ENCODE measurements at regions not wholly inside any gene's neighbourhood (a gene's known extent, or its start where the extent isn't known, plus 50 kb on each side); places are given as distances from the start of the nearest gene placed in this dataset.

GRCh38 chr10:128422190-128422589 is 296.0 kb upstream of the MKI67 start:
- H3K4me3 Mint-ChIP-seq = no peak overlapping the region
- no peaks in the 10 kb centered on the region for H3K36me3 Mint-ChIP-seq (ENCODE audit: low read depth)
- peak overlapping the region; percentile 10 for H3K27ac Mint-ChIP-seq
- no peaks in the 10 kb centered on the region for H3K9me3 Mint-ChIP-seq
- H3K27me3 Mint-ChIP-seq (ENCODE audit: low read depth, poor library complexity) = peaks cover 23% of the 10 kb centered on the region
- no peak for DNase-seq
- TF ChIP-seq, protein P1, sequence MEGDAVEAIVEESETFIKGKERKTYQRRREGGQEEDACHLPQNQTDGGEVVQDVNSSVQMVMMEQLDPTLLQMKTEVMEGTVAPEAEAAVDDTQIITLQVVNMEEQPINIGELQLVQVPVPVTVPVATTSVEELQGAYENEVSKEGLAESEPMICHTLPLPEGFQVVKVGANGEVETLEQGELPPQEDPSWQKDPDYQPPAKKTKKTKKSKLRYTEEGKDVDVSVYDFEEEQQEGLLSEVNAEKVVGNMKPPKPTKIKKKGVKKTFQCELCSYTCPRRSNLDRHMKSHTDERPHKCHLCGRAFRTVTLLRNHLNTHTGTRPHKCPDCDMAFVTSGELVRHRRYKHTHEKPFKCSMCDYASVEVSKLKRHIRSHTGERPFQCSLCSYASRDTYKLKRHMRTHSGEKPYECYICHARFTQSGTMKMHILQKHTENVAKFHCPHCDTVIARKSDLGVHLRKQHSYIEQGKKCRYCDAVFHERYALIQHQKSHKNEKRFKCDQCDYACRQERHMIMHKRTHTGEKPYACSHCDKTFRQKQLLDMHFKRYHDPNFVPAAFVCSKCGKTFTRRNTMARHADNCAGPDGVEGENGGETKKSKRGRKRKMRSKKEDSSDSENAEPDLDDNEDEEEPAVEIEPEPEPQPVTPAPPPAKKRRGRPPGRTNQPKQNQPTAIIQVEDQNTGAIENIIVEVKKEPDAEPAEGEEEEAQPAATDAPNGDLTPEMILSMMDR (IDR thresholded peaks at IDR 0.05) = no peak
- H3K4me1 Mint-ChIP-seq = peaks cover 10% of the 10 kb centered on the region

DNA sequence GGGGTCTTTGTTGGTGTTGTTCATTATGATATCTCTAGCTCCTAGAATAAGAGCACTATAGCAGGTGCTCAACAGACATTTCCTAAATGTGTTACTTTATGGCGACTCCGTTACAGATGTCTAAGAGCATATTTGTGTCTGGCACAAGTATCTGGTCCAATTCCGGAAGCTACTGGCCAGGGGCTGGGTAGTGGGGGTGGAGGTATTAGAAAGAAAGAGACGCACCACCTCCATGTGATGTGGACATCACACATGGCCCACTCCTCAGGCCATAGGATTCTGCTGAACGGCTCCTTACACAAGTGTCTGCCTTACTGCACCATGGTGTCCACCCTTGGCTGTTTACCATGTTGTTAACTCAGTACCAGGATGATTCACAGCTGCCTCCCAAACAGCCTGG is 296.8 kb upstream of the MKI67 start:
- Mint-ChIP-seq H3K36me3 (ENCODE audit: low read depth) (no peaks in the 10 kb centered on the region), H3K27ac (no peak overlapping the region), H3K4me3 (no peak overlapping the region), H3K27me3 (ENCODE audit: low read depth, poor library complexity) (peaks cover 23% of the 10 kb centered on the region), H3K4me1 (peaks cover 7% of the 10 kb centered on the region), H3K9me3 (no peaks in the 10 kb centered on the region)
- no peak for DNase-seq
- TF ChIP-seq, protein P1 (IDR thresholded peaks at IDR 0.05) = no peak

GRCh38 chr10:128429321-128429720 is 303.1 kb upstream of the MKI67 start:
- Mint-ChIP-seq H3K9me3 (no peaks in the 10 kb centered on the region), H3K4me1 (peaks cover 9% of the 10 kb centered on the region), H3K36me3 (ENCODE audit: low read depth) (no peaks in the 10 kb centered on the region), H3K27me3 (ENCODE audit: low read depth, poor library complexity) (peaks cover 22% of the 10 kb centered on the region), H3K27ac (no peak overlapping the region), H3K4me3 (no peak overlapping the region)
- DNase-seq = no peak
- TF ChIP-seq, protein P1 (IDR thresholded peaks at IDR 0.05) = no peak

- Mint-ChIP-seq H3K4me3 (no peak overlapping the region), H3K36me3 (ENCODE audit: low read depth) (no peaks in the 10 kb centered on the region), H3K4me1 (peaks cover 9% of the 10 kb centered on the region), H3K27me3 (ENCODE audit: low read depth, poor library complexity) (peaks cover 27% of the 10 kb centered on the region), H3K27ac (no peak overlapping the region), H3K9me3 (no peaks in the 10 kb centered on the region)
- TF ChIP-seq, protein P1 (IDR thresholded peaks at IDR 0.05) = no peak
- no peak for DNase-seq
Observed at GRCh38 chr10:128429835-128430513, 303.8 kb upstream of the MKI67 start.

- no peak for DNase-seq
- Mint-ChIP-seq H3K4me1 (peaks cover 9% of the 10 kb centered on the region), H3K9me3 (no peaks in the 10 kb centered on the region), H3K36me3 (ENCODE audit: low read depth) (no peaks in the 10 kb centered on the region), H3K4me3 (no peak overlapping the region), H3K27ac (no peak overlapping the region), H3K27me3 (ENCODE audit: low read depth, poor library complexity) (peaks cover 25% of the 10 kb centered on the region)
- TF ChIP-seq, protein P1 (IDR thresholded peaks at IDR 0.05) = no peak
Observed at GRCh38 chr10:128431083-128431482, 304.9 kb upstream of the MKI67 start.

- no peaks in the 10 kb centered on the region for H3K36me3 Mint-ChIP-seq (ENCODE audit: low read depth)
- peaks cover 28% of the 10 kb centered on the region for H3K27me3 Mint-ChIP-seq (ENCODE audit: low read depth, poor library complexity)
- DNase-seq = no peak
- peaks cover 9% of the 10 kb centered on the region for H3K4me1 Mint-ChIP-seq
- TF ChIP-seq, protein P1 (IDR thresholded peaks at IDR 0.05) = no peak
- H3K4me3 Mint-ChIP-seq = no peak overlapping the region
- H3K27ac Mint-ChIP-seq = no peak overlapping the region
- no peaks in the 10 kb centered on the region for H3K9me3 Mint-ChIP-seq
Observed at GRCh38 chr10:128431506-128431905, 305.3 kb upstream of the MKI67 start.
